ENCODE measurements at regions not wholly inside any gene's neighbourhood (a gene's known extent, or its start where the extent isn't known, plus 50 kb on each side); places are given as distances from the start of the nearest gene placed in this dataset.

- H2AFZ ChIP-seq (ENCODE audit: low read depth, low read length), result no peak overlapping the region
- intact Hi-C loops (cut with micrococcal nuclease) (no loop called here), dilution Hi-C loops (cut with MboI; ENCODE audit: extremely low pct_ligation_motif_present, low sequenced_read_pairs) (no loop called here)
- H3K36me3 ChIP-seq (ENCODE audit: control insufficient read depth in 2 of 2, extremely low read depth in 1 of 2, insufficient read depth in 2 of 2, low read length in 2 of 2), result no peaks in the 10 kb centered on the region
- no peaks in the 10 kb centered on the region for H3K9me1 ChIP-seq (replicated peaks; ENCODE audit: control insufficient read depth, extremely low read depth, insufficient read depth, low read length)
- peaks cover 3% of the 10 kb centered on the region for H3K9me3 ChIP-seq (replicated peaks; ENCODE audit: control insufficient read depth, insufficient read depth, low read length)
- H3K27me3 ChIP-seq (ENCODE audit: control insufficient read depth in 2 of 2, insufficient read depth in 2 of 2, low read length in 2 of 2), result no peaks in the 10 kb centered on the region
- ChIA-PET CTCF (no interaction called here), POLR2A (no interaction called here)
- DNase-seq (ENCODE audit: low read depth, low spot score) (no peak), FAIRE-seq (no peak)
- no peaks in the 10 kb centered on the region for H3K4me1 ChIP-seq (ENCODE audit: control insufficient read depth, extremely low read depth, insufficient read depth, low read length)
- H3K4me2 ChIP-seq (ENCODE audit: insufficient read depth, low read length), result no peak overlapping the region
- BruUV-seq (replicated peaks), result no TSS peak
- no peak overlapping the region for H3K27ac ChIP-seq (ENCODE audit: insufficient read depth, low read depth, low read length)
- no peaks in the 10 kb centered on the region for H3K79me2 ChIP-seq (ENCODE audit: control insufficient read depth, insufficient read depth, low read length)
- no peaks in the 10 kb centered on the region for H4K20me1 ChIP-seq (replicated peaks; ENCODE audit: control insufficient read depth, extremely low read depth, insufficient read depth, low read length)
- H3K9ac ChIP-seq (replicated peaks; ENCODE audit: extremely low read depth, insufficient read depth, low read length), result no peak overlapping the region
- TF ChIP-seq CTCF (IDR thresholded peaks at IDR 0.05; ENCODE audit: extremely low read depth in 1 of 2, insufficient read depth in 1 of 2, low read depth in 1 of 2, low read length in 2 of 2) (no peak), FOS (IDR thresholded peaks at IDR 0.05; ENCODE audit: borderline replicate concordance, insufficient read depth, low read length) (no peak), EZH2 (IDR thresholded peaks at IDR 0.05; ENCODE audit: borderline replicate concordance, low read depth, low read length, severe bottlenecking) (no peak), MYC (IDR thresholded peaks at IDR 0.05; ENCODE audit: low read depth, low read length) (no peak), POLR2AphosphoS5 (IDR thresholded peaks at IDR 0.05; ENCODE audit: insufficient read depth, low read depth, low read length) (no peak), POLR2A (IDR thresholded peaks at IDR 0.05; ENCODE audit: low read depth, low read length) (no peak), GATA2 (IDR thresholded peaks at IDR 0.05; ENCODE audit: insufficient read depth, insufficient read length, low read depth, low read length) (no peak), MAX (IDR thresholded peaks at IDR 0.05; ENCODE audit: insufficient read depth, insufficient read length) (no peak), JUN (IDR thresholded peaks at IDR 0.05; ENCODE audit: borderline replicate concordance, insufficient read depth, insufficient read length, low read depth) (no peak)
- no peak overlapping the region for H3K4me3 ChIP-seq (replicated peaks in 1 of 3; ENCODE audit: insufficient read depth in 1 of 3, low read depth in 1 of 3, low read length in 3 of 3)
Measured at GRCh38 chr16:79715061-79715460, 114.5 kb upstream of the MAF start.

Measured in endothelial cell of umbilical vein (primary cell).